ENCODE measurements at regions not wholly inside any gene's neighbourhood (a gene's known extent, or its start where the extent isn't known, plus 50 kb on each side); places are given as distances from the start of the nearest gene placed in this dataset.
"Not testable (repeated sequence)": the region's sequence is repeated elsewhere in the genome, so short reads cannot be mapped to it uniquely, and the experiment has no call there.

GRCh38 chr12:131400668-131401294, 310.1 kb upstream of the SFSWAP start:
- not testable (repeated sequence) for DNase-seq

DNA sequence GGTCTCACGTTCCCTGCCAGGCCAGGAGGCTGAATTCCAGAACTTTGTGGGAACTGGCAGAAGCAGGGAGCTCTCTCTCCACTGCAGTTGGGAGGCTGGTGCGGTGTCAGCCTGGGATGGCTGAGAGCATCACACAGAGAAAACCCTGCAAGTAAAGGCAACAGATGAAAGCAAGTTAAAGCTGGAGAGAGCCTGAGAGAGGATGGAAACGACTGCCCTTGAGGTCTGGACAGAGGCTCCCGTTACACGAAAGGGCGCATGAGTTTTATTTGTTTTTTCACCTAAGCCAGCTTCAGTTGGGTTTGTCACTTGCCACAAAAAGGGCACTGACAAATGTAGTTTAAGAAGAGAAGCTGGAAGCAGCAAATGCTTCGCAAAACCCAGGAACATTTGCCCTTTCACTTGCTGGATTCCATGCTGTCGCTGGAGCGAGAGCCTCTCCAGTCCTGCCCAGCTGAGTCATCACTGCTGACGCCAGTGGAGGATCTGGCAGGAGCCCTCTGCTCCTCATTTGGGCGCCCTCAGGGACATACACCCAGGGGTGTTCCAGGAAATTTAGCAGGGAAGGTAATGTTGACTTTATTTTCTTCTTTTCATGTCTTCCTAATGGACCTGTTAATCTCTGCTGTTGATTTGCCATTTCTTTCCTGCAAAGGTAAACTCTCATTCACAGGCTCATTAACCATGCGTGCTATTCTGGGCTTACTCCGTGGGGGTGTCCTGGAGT, 308.8 kb upstream of the SFSWAP start:
- DNase-seq, result not testable (repeated sequence)

GRCh38 chr12:131402781-131403396, 308.0 kb upstream of the SFSWAP start:
- no peak for DNase-seq

- no peak for DNase-seq
Measured at GRCh38 chr12:131403676-131404075, 307.2 kb upstream of the SFSWAP start.

DNA sequence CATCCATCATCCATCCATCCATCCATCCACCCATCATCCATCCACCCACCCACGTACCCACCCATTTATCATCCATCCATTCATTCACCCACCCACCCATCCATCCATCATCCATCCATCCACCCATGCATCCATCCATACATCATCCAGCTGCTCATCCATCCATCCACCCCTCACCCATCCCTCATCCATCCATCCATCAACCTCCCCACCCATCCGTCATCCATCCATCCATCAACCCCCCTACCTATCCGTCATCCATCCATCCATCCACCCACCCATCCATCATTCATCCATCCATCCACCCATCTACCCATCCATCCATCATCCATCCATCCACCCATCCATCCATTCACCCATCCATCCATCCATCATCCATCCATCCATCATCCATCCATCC, 306.2 kb upstream of the SFSWAP start:
- no peak for DNase-seq

GRCh38 chr12:131407221-131408035, 303.5 kb upstream of the SFSWAP start:
- DNase-seq, result no peak

DNA sequence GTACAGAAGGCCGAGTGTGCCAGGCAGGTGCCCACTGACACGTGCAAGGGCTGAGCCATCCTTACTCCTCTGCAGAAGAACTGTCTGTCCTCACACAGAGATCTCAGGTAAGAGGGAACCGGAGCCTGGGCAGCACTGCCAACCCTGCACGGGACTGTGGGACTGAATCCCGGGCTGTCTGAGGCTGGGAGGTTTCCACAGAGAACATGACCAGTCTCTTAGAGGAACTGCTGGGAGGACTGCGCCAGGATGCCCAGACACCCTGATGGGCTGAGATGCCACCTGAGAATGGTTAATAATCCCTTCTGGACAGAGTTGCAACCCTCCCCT, 302.9 kb upstream of the SFSWAP start:
- DNase-seq, result no peak

GRCh38 chr12:131408484-131408883, 302.4 kb upstream of the SFSWAP start:
- DNase-seq, result no peak

GRCh38 chr12:131409211-131409610, 301.7 kb upstream of the SFSWAP start:
- DNase-seq, result no peak

- DNase-seq, result not testable (repeated sequence)
Measured at GRCh38 chr12:131411827-131412226, 299.1 kb upstream of the SFSWAP start.

- DNase-seq, result no peak
Measured at GRCh38 chr12:131413006-131413405, 297.9 kb upstream of the SFSWAP start.

DNA sequence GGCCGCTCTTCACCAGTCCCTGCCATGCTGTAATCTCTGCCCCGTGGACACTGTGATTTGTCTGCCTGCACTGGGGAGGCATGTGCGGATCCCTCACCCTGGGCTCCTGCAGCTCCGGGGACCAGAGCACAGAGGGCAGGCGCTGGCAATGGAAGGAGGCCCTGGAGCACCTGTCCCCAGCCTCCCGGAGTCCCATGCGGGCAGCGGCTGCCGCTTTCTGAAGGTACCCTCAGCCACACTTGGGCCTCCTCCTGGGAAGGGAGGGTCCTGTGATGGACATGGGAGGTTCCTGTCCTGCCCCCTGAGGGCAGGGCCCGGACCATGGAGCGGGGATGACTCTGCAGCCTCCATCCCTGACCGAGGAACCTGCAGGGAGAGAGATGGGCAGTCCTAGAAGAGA, 297.4 kb upstream of the SFSWAP start:
- no peak for DNase-seq

GRCh38 chr12:131414155-131414922, 296.6 kb upstream of the SFSWAP start:
- not testable (repeated sequence) for DNase-seq

GRCh38 chr12:131415781-131416180, 295.1 kb upstream of the SFSWAP start:
- no peak for DNase-seq

GRCh38 chr12:131418121-131418520, 292.8 kb upstream of the SFSWAP start:
- no peak for DNase-seq

GRCh38 chr12:131418884-131419283, 292.0 kb upstream of the SFSWAP start:
- no peak for DNase-seq

DNA sequence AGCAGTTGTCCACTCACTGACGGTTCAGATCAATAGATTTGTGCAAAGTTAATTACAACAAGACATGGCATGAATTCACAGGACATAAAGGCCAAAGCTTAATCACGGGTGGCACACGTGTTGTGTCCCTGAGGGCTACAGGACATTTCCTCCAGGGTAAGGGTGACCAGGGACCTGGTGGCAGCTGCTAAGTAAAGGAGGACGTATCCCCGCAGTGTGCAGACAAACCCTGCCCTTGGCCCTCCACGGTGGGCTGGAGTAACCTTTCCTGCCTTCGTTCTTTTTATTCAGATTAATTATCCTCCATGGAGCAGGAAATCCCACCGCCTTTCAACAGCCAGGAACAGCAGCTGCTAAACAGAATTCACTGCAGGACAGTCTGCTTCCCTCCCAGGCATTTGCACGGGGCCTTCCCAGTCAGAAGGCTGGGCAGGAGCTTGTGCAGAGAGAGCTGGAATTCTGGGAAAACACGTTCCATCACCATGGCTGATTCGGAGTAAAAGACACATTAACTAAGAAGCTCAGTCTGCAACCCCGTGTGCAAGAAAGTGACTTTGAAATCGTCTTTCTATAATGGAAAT, 289.9 kb upstream of the SFSWAP start:
- no peak for DNase-seq

DNA sequence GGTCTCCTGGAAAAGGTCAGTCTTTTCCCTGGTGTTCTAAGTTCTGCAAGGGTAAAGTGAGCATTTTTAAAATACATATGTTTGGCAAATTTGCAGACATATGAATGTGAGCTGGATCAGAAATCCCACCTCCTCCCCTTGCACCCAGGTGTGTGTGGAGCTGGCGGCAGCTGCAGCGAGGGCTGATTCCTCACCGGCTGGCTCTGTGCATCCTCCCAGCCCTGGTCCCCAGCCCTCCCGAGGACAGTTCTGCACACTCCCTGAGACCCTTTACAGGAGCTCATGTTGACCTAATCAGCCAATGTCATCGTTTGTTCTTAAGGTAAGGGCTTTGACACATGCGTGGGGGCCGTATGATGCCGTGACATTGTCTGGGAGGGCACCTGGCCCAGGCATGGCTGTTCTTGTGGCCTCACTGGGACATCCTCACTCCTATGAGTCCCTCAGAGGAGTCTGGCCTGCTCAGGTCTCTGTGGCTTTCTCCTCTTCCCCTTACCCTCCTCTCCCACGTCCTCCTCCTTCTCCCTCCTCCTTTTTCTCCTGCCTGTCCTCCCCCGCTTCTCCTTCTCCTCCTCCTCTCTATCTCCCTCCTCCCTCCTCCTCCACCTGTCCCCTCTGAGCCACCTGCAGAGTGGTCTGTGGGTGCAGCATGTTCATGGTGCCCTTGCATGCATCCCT, 289.2 kb upstream of the SFSWAP start:
- DNase-seq, result no peak

GRCh38 chr12:131422187-131422520, 288.7 kb upstream of the SFSWAP start:
- DNase-seq, result no peak

DNA sequence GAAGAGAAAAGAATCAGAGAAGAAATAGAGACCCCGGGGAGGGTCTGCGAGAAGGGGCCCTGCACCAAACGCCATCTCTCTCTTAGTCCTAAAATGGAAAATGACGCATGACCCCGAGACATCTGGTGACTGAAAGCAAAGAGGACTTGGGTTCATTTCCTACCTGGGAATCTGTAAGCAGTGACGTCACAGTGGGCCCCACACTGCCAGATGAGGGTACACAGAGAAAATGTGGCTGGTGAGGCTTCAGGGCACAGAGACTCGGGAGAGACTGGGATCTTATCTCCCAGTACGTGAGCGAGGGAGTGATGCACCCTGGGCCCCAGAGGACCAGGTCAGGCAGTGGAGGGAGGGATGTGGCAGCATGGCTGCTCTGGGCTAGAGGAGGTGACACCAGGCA, 288.1 kb upstream of the SFSWAP start:
- no peak for DNase-seq

GRCh38 chr12:131424270-131424669, 286.6 kb upstream of the SFSWAP start:
- DNase-seq, result no peak

All from effector CD4-positive, alpha-beta T cell (primary cell).